Transverse colon (tissue), 4 donors: ENCODE measurements at regions not wholly inside any gene's neighbourhood (a gene's known extent, or its start where the extent isn't known, plus 50 kb on each side); places are given as distances from the start of the nearest gene placed in this dataset.

Source experiments
- CTCF ChIP-seq, 5 experiments: fragments of 200-600 bp in 3 of 5; fragments of 450-650 bp in 2 of 5; sonication (generic) in 3 of 5; IDR thresholded peaks; 1 replicate in 2 of 5; 2 replicates in 3 of 5; pipeline ENCODE4 v1.5.1; 2016 to 2017; ENCODE audit warnings: antibody characterized with exemption in 5 of 5, inconsistent platforms in 3 of 5, mild to moderate bottlenecking in 2 of 5, moderate library complexity in 1 of 5
- POLR2AphosphoS5 ChIP-seq, 3 donors: sonication (generic); formaldehyde crosslinking; IDR thresholded peaks; one replicate each; pipeline ENCODE4 v1.6.1; 2016; ENCODE audit warnings: antibody characterized with exemption in 3 of 3

- no peak for TF ChIP-seq CTCF (IDR thresholded peaks at IDR 0.05)
- TF ChIP-seq POLR2AphosphoS5 (IDR thresholded peaks at IDR 0.05): no peak
These were observed 282.4 kb upstream of the GRM7 start for GRCh38 chr3:6578526-6578925.
